Ovary (tissue), 3 donors: ENCODE measurements at regions not wholly inside any gene's neighbourhood (a gene's known extent, or its start where the extent isn't known, plus 50 kb on each side); places are given as distances from the start of the nearest gene placed in this dataset.

Experiments used
- CTCF ChIP-seq, 3 donors: fragments of 450-650 bp in 2 of 3; fragments of 200-600 bp in 1 of 3; IDR thresholded peaks; one replicate each; pipeline versions ENCODE4 v1.5.1 to v1.8.0; 2016 to 2022; ENCODE audit warnings: antibody characterized with exemption in 3 of 3, mild to moderate bottlenecking in 1 of 3
- POLR2A ChIP-seq: fragments of 450-650 bp; IDR thresholded peaks from one replicate; pipeline ENCODE4 v1.6.1; 2017; ENCODE audit warnings: antibody characterized with exemption, mild to moderate bottlenecking, moderate library complexity
- donor health status: DM: no; HTN: no; CAD: no.

GRCh38 chr4:163875327-163875726 is 380.8 kb downstream of the TMA16 start:
- no peak for TF ChIP-seq CTCF (IDR thresholded peaks at IDR 0.05)
- no peak for TF ChIP-seq POLR2A
